NCI-H1930 (cell line): ENCODE measurements at regions not wholly inside any gene's neighbourhood (a gene's known extent, or its start where the extent isn't known, plus 50 kb on each side); places are given as distances from the start of the nearest gene placed in this dataset.

Source experiments
- DNase-seq, 2 experiments: peaks; one replicate each; lab custom pipeline; 2025; lab: John Stamatoyannopoulos, UW

DNA sequence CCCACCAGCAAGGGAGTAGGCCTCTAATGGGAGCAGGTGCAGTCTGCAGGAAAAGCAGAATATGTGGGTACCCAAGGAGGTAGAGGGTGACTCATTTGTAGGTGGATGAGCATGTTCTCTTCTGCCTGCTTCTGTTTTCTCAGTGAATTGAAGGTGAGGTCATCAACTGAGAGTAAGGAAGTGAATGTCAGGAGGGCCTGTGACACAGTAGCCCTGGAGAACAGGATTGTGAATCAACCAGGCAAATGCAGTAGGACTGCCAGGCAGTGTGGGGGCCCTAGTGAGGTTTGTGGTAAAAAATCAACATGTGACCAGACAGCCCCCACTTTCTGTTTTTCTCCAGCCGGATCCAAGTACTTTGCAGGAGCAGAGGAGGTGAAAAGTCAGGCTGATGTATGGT is 150.5 kb upstream of the SOX9 start:
- DNase-seq, result no peak

DNA sequence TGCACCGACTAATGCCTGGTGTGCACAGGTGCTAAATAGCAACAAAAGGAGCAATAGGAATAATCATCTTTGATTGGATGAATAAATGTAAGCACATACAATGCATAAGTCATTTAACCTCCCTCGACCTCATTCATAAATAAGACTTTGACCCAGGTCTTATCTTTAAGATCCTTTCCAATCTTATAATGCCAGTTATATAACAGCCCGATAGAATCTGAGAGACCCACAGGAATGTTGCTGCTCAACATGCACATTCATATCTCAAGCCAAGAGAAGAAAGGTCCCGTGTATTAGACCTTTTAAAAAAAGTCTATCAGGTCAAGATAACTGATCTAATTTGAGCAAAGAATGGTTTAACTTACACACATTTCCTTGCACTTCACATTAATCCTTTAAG is 146.8 kb upstream of the SOX9 start:
- DNase-seq, result no peak

DNA sequence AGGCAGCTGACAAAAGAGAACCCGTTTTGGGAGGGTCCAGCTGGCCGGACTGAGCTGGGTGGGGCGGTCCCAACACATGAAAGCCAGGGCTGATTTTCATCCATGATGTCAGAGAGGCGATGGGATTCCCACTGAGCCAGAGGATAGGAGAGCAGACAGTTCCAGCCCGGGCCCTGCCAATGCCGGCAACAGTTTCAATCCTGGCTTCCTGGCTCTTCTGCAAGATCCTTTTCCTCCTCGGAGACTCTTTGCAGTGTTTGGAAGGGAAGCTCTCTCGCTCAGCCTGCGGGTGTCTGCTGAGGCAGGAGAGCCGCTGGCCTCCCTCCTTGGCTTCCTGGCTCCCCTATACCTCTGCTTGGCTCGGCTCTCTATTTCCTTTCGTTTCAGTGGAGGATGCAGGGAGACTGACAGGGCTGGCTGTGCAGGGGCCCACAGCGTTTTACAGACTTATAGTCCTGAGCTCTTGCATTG is 145.5 kb upstream of the SOX9 start:
- no peak for DNase-seq

DNA sequence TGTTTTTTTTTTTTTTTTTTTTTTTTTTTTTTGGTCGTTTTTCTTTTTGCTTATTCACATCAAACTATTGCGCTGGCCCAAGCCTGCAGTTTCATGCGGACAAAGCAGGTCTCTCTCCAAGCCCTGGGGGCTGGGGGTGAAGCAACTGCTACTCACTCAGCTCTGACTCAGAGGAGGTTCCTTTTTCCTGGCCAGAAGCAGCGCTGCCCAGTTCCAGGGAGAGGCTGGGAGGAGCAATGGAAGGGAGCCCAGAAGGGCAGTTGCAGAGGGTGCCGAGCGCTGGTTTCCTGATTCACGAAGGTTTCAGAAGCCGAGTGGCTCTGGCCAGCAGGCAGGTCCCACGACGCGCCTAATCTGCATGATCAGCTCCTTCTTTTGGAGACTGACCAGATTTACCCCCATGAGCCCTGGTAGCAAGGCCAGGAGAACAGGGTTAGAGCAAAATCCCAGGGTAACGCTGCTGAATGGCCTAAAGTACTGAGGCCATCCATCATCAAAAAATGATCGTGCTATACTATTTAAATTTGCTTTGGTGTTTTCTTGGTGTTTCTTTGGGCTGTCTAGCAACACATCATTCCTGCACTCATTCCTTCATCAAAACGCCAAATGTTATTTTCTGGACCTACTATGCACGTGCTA is 144.7 kb upstream of the SOX9 start:
- DNase-seq, result no peak

DNA sequence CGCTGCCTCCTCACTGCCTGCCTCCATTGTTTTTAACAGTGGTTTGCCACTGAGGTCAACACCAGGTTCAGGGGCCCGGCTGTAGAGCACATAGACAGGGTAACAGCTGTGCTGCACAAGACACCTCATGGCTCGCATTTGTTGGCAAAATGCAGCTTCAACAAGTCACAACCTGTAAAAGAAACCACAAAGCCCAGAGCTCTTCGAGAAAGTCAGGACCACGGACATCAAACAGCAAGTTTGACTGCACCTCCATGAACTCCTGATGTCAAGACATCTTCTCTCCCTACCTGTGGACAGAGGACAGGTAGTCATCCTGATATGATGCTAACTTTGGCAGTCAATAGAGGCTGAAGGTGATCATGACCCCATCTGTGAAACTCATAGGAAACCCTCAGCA is 142.4 kb upstream of the SOX9 start:
- no peak for DNase-seq

DNA sequence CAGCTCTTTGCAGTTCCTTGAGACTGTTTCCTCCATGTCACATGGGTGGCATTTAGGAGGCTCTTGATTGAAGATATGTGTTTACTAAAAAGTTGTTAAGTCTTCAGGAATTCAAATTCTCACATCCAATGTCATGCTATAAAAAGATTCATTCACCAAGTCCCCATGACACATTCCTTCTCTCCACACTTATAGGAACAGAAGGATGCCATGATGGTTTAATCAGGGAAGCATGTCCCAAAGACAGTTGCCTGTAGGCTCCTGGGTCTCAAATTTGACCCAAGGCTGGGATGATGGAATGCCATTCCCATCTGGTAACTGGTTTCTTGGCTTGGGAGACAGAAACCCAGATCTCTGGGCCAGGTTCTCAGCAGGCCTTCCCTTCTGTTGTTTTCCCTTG is 140.6 kb upstream of the SOX9 start:
- no peak for DNase-seq

DNA sequence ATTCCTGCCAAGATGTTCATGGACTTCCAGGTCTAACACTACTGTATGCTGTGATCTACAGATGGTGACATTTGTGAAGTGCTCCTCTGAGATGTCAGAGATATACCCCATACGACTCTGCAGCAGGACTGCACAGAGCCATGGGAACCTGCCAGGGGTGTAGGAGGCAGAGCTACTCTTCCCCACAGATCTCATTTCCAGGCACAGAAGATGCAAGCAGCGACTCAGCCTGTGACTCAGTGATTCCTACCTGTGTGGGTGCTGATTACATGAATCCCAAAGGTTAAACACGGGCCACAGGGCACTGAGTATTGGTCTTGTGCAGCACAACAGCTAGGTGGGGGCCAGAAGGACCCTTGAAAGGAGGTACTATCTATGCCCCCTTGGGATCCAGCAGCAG is 137.0 kb upstream of the SOX9 start:
- no peak for DNase-seq

DNA sequence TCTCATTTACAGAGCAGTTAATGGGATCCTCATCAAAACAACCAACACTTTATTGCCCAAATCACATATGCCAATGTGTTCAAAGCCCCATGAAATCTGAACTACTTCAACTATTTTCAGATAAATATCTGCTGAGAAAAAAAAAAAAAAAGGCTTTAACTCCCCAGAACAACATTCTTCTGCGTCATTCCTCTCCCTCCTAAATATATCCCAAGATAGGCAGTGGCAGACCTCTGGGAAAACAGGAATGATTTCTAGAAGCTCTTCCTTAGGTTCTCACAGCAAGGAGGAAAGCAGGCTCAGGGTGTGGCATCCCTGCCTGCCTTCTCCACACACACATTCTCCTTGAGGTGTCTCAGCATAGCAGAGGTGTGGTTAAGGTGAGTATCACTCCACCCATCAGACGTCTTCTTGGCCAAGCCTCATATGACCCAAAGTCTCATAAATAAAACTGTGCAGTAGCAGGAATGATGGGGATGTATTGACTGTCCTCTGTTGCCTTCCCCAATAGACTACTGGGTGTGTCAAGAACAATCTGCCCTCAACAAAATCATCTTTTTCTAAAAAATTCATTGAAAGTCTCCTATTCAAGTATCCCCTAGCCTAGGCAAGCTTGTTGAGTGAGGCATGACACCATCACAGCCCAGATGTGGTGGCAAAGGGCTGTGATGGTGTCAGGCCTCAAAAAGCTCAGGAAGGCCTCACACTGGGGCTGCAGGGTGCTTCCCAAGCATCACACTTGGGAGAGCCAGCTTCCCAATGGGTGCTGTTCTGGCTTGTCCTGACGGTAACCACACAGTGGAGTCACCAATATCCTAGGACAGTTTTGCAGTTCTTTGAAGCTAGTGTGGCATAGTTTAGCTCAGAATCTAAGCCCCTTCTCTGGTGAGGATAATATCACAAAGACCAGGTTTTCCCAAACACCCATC is 135.4 kb upstream of the SOX9 start:
- DNase-seq, result no peak

DNA sequence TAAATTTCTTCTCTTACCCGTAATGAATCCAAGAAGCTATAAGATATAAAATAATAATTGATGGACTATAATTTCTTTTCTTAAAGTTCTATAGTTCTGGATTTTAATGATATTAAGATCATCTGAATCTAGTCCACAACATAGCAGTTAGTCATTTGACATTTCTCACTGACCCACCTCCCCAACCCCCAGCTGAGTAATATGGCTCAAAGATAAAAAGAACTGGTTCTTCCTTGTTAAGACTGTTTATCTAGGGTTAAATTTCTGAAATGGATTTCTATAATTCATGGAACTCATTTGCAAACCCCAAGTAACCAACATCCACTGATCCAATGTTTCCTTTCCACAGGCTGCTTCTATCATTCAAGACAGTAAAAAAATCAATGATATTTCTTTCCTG is 133.9 kb upstream of the SOX9 start:
- no peak for DNase-seq

DNA sequence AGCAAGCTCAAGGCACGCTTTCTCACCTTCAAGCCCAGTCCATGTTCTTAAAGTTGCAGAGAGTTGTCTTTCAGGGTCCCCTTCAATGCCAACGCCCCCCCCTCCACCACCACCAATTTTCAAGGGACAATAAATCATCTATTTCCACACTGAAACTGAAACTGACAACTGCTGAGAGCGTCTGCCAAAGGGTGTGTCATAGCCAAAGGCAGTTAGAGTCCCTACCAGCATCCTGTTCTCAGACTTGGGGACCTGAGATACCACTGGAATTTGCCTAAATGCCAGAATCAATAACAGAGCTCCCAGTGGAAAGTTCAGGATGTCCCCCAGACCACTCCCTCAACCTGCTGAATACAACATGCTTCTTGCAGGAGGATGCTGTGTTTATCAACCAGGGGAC is 133.2 kb upstream of the SOX9 start:
- DNase-seq, result no peak

DNA sequence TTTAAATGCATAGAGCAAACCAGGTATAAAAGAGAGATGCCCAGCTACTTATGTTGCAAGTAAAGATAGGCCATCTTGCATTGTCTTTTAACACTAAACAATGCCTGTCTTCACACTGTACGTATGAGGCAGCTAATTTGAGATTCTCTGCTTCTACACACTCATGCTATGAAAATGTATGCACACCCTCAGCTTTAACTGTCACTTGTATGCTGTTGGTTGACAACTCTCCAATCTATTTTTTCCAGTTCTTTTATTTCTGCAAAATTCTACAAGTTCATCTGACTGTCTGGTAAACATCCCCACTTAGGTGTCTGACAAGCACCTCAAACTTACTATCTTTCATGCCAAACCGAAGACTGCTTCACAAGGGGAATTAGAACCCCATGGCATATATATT is 131.7 kb upstream of the SOX9 start:
- no peak for DNase-seq

DNA sequence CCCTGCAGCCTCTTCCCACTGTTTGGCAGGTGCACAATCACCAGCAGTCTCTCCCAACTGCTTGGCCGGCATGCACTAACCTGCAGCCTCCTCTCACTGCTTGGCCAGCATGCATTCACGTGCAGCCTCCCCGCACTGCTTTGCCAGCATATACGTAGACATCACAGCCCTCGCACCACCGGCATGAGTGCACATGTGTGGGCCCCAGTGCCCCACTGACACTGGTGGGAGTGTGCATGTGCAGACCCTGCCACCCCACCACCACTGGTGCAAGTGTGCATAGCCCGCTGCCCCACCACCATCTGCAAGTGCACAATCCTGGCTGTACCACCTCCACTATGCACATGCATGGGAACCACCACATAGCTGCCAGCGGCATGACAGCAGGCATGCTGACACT is 127.5 kb upstream of the SOX9 start:
- DNase-seq, result no peak

DNA sequence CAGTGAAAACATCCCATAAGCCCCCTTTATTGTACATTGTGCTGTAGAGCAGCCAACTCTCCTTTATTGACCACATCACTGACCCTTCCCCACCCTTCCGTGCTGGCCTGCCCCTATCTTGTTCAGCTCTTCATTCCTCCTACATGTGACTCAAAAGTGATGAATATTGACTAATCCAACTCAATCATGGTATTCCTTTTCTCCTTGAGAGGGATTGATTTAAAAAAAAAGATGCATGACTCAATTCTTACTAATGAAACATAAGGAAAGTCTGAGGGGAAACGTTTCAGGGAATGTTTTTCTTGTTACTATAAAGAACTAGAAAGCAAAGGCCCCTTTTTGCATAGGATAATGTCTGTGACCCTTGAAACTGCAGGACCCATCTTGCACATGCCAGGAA is 125.2 kb upstream of the SOX9 start:
- DNase-seq, result no peak

DNA sequence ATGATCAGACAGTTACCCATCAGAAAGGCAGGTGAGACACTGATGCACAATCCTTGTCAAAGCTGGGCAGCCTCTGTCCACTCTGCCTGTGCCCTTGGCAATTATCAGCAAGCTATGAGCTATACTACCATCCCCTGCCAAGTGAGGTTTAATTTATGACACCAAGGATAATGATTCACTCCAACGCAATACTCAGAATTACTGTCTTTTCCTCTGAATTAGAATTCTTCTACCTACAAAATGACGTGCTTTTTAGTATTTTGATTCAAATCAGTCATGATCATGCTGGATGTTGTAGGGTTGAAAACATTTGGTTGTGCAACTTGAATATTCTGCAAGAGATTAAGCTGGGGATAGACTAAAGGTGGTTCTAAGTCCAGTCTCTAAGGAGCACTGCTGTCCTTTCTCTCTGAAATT is 116.8 kb upstream of the SOX9 start:
- no peak for DNase-seq

DNA sequence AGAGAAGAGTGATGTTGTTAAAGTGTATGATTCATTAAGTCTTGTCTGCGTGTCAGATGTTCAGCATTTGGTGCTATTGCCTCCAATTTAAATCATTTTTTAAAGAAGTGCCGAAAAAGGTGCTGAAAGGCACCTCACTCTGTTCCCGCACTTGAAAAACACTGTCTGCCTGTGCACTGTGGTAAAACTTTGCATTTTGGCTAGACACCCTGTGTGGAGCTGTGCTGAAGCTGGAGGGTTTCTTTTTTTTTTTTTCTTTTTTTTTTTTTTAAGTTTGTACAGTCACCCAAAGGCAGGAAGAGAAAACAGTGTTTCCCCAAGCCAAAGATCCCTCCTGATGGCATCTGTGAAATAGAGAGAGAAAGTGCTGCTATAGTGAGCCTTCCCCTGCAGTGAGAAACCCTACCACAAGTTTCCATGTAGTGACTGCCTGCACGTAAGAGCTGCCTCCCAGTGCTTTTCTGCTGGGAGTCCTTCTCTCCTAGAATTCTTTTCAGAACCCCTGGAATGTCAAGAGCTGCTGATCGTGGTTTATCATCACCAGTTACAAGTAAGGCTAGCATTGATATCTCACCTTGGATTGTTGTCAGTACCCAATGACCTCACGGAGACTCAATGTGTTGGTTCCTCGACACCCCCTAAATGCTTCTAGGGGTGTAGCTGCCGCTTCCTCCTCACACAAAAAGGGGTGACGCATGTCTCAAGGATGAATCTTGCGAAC is 116.0 kb upstream of the SOX9 start:
- no peak for DNase-seq

DNA sequence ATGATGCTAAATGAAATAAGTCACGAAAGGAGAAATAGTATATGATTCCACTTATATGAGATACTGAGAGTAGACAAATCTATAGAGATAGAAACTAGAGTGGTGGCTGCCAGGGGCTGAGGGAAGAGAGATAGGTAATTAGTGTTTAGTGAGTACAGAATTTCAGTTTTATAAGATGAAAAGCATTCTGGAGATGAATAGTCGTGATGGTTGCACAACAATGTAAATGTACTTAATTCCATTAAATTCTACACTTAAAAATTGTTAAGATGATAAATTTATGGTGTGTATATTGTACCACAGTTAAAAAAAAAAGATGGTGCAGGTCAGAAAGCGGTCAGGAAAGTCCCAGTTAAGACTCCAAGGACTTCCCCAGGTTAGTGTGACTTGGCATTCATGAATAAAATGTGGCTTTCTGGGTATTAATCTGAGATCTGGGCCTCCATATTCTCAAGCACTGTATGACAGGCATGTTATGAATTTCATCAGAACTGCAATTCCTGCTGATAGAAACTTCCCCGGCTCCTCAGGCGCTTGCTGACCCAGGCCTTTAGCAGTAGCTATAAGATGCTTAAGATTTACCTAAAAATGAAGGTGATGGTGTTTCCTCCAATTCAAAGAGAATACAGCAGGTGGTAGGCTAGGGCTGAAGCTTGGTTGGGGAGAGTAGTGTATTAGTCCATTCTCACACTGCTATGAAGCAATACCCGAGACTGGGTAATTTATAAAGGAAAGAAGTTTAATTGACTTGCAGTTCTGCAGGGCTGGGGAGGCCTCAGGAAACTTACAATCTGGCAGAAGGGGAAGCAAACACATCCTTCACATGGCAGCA is 115.3 kb upstream of the SOX9 start:
- no peak for DNase-seq

DNA sequence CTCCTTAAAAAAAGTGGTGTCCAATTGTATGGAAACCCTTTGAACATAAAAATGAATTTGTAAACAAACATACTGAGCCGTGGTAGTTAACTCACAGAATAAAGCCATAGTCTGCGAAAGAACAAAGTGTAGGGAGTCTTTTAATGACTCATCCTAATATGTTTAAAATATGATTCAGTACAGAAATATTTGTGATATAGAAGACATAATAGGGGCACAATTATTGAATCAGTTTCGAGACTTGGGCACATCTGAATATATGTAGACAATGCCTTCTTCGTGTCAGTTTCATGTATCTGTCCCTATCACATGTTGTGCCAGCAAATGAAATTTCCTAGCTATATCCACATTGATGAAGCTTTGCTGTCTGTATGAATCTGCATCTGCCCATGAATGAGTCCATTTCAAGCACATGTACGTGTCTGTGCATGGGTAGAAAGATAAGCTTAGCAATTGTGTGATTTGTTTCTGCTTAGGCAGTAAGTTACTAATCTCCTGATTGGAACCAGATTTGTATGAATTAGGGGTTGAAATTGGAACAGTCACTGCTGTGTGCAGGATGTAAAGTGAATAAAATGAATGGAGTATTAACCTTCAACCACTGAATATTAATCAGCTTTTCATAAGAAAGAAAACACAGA is 112.5 kb upstream of the SOX9 start:
- no peak for DNase-seq

DNA sequence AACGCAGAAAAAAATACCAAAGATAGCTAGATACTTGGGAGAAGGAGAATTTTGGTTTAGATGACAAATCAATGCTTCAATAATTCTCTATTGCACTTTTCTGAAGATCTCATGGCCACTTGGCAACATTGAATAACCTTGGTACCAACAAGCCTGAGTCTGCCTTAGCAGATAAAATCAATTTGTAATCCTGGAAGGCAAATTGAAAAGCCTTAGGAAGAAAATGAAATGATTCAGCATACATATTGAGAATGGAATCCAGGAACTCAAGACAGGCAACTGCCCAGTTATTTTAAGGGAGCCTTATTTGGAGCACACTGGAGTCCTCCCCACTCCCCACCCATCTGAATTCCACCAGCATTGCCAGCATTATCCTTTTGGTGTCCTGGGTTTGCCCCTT is 109.3 kb upstream of the SOX9 start:
- DNase-seq, result no peak

DNA sequence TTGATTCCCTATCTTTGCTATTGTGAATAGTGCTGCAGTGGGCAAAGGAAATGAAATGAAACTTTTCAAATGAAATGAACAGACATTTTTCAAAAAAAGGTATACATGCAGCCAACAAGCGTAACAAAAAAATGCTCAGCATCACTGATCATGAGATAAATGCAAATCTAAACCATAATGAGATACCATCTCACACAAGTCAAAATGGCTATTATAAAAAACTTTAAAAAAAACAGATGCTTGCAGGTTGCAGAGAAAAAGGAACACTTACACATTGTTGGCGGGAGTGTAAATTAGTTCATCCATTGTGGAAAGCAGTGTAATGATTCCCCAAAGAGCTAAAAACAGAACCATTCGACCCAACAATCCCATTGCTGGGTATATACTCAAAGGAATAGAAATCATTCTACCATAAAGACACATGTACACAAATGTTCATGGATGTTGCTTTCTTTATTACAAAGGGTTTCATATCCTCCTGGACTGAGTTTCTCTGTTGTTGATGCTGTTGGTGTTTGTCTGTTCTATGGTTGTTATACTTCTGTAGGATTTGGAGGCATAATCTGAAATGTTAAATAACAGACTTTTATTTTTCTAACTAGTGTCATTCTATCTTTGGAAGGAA is 99.3 kb upstream of the SOX9 start:
- no peak for DNase-seq

DNA sequence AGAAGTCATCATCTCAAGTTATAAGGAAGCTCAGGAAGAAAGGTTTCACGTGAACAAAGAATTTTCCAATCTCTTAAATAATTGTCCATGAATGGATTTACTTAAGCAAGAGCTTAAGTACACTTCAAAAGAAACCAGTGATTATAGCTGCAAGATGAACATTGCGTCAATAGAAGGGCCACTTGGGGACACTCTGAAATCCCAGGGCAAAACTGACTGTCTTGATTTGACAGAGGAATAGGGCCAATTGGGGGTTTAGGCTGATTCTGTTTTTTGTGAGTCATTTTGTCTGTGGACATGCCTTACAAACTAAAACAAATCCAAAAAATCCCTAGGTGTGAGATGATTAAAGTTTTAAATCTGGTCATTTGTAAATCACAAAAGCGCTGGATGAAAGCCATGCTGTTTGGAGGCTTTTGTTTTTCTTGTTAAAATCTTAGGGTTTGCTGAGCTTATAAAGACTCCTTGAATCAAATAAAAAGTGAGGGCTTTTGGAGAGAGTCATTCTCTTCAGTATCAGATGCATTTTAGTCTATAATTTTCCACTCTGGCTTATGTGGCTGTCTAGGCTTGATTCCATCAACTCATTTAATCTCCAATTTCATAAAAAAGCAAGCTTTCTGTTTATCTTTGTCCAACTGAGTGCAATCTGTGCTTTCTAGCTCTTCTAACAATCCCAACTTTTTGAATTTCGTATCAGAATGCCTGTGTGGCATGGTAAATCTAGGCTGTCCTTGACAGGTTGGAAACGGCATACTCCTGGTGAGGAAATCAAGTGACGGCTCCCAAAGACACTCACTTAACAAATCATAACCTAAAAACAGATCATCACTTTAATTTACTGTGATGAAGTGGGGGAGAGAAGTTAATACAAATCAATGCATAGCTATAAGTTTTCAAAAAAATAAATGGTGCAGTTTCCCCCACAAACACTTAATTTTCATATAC is 98.2 kb upstream of the SOX9 start:
- no peak for DNase-seq
